ENCODE measurements at regions not wholly inside any gene's neighbourhood (a gene's known extent, or its start where the extent isn't known, plus 50 kb on each side); places are given as distances from the start of the nearest gene placed in this dataset.

DNA sequence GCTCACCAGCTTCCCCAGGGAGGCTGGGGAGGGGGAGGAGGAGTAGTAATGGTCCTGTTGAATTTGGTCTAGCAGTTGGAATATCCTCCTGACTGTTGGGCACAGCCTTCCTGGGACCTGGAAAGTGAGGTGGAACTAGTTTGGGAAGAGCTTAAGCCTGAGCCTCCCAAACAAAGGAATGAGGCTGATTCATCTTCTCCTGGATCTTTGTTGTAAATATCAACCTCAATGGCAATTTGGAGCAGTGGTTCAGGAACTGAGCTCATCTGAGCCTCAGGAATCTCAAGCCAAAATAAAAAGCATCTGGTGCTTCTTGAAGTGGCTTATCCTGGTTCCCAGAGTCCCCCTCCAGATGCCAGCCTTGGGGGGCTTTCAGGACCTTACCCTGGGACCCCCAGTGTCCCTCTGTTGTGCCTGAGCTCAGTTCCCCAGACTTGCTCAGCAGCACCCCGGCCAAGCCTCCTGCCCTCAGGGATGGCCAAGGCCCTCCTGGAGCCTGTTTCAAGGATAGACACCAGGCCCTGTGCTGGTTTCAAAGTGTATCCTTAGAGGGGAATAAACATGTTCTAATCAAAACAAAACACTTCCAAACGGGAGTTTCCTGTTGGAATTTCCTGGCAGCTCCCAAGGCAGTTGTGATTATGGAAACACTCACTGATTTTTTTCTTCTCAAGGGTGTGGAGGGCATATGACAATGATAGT, 112.6 kb downstream of the DDX1 start:
- TF ChIP-seq, protein P1, sequence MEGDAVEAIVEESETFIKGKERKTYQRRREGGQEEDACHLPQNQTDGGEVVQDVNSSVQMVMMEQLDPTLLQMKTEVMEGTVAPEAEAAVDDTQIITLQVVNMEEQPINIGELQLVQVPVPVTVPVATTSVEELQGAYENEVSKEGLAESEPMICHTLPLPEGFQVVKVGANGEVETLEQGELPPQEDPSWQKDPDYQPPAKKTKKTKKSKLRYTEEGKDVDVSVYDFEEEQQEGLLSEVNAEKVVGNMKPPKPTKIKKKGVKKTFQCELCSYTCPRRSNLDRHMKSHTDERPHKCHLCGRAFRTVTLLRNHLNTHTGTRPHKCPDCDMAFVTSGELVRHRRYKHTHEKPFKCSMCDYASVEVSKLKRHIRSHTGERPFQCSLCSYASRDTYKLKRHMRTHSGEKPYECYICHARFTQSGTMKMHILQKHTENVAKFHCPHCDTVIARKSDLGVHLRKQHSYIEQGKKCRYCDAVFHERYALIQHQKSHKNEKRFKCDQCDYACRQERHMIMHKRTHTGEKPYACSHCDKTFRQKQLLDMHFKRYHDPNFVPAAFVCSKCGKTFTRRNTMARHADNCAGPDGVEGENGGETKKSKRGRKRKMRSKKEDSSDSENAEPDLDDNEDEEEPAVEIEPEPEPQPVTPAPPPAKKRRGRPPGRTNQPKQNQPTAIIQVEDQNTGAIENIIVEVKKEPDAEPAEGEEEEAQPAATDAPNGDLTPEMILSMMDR (IDR thresholded peaks at IDR 0.05; ENCODE audit: insufficient read depth, low read depth, low read length), result no peak
- TF ChIP-seq EZH2 (IDR thresholded peaks at IDR 0.05; ENCODE audit: insufficient read depth, low read length), result no peak

Measured in astrocyte (in vitro differentiated cells and primary cell).